PC-3 (cell line): ENCODE measurements at regions not wholly inside any gene's neighbourhood (a gene's known extent, or its start where the extent isn't known, plus 50 kb on each side); places are given as distances from the start of the nearest gene placed in this dataset.

Experiments
- ATAC-seq: fragments of 200-7000 bp; cut with Tn5 transposase; 2 replicates; pipeline ENCODE4 v1.9.1; 2020; ENCODE audit warnings: mild to moderate bottlenecking, moderate library complexity
- BruUV-seq: library from RNA; stranded (reverse); fragments of 400-500 nt; replicated peaks from 2 replicates; lab custom pipeline; 2021; lab: Mats Ljungman, UMichigan
- CTCF ChIA-PET: fragments of 300-600 bp; sonication (Branson Sonifier 250); formaldehyde crosslinking; loops from one replicate; lab custom pipeline; 2022; ENCODE audit warnings: antibody characterized with exemption; lab: Charles Lee
- POLR2A ChIA-PET: fragments of 300-600 bp; sonication (Branson Sonifier 250); formaldehyde crosslinking; loops from one replicate; lab custom pipeline; 2022; ENCODE audit warnings: antibody characterized with exemption; ENCODE audit not compliant: unreplicated experiment; lab: Charles Lee
- DNase-seq: peaks from one replicate; pipeline ENCODE4 v3.0.0-alpha.2; 2015
- H2AFZ ChIP-seq: fragments of 300-600 bp; sonication (generic); 2 replicates; pipeline ENCODE4 v1.6.0; 2016; ENCODE audit warnings: antibody characterized with exemption, low read length
- H3F3A ChIP-seq: fragments of 300-600 bp; sonication (generic); one replicate; pipeline ENCODE4 v1.6.0; 2017; ENCODE audit warnings: antibody characterized with exemption, low read length, control low read depth, mild to moderate bottlenecking; ENCODE audit not compliant: unreplicated experiment
- H3K27ac ChIP-seq: fragments of 300-600 bp; sonication (generic); 2 replicates; pipeline ENCODE4 v1.5.1; 2016; ENCODE audit warnings: mild to moderate bottlenecking, low read length
- H3K27me3 ChIP-seq: fragments of 300-600 bp; sonication (generic); 2 replicates; pipeline ENCODE4 v1.6.1; 2016; ENCODE audit warnings: low read length, mixed read lengths
- H3K36me3 ChIP-seq: fragments of 300-600 bp; sonication (generic); 2 replicates; pipeline ENCODE4 v1.6.1; 2016; ENCODE audit warnings: low read depth, mixed run types, low read length, mixed read lengths
- H3K4me1 ChIP-seq: fragments of 300-600 bp; sonication (generic); 2 replicates; pipeline ENCODE4 v1.5.1; 2016; ENCODE audit warnings: low read length; ENCODE audit not compliant: insufficient read depth
- H3K4me2 ChIP-seq: fragments of 300-600 bp; sonication (generic); 2 replicates; pipeline ENCODE4 v1.6.0; 2016; ENCODE audit warnings: low read length
- H3K4me3 ChIP-seq: fragments of 300-600 bp; sonication (generic); 2 replicates; pipeline ENCODE4 v1.5.1; 2016; ENCODE audit warnings: mild to moderate bottlenecking, low read length, mixed read lengths
- H3K79me2 ChIP-seq: fragments of 300-600 bp; sonication (generic); 2 replicates; pipeline ENCODE4 v1.6.1; 2017; ENCODE audit warnings: low read length, mixed read lengths
- H3K9ac ChIP-seq: fragments of 300-600 bp; sonication (generic); 2 replicates; pipeline ENCODE4 v1.6.0; 2016; ENCODE audit warnings: mild to moderate bottlenecking, low read length
- H3K9me2 ChIP-seq: fragments of 300-600 bp; sonication (generic); replicated peaks from 2 replicates; pipeline ENCODE4 v1.6.1; 2016; ENCODE audit warnings: mixed run types, low read length, mixed read lengths
- H3K9me3 ChIP-seq: fragments of 300-600 bp; sonication (generic); 2 replicates; pipeline ENCODE4 v1.6.1; 2016; ENCODE audit warnings: low read length, mixed read lengths
- H4K20me1 ChIP-seq: fragments of 300-600 bp; sonication (generic); 2 replicates; pipeline ENCODE4 v1.6.1; 2016; ENCODE audit warnings: low read length, mixed read lengths
- EZH2 ChIP-seq: fragments of 300-600 bp; sonication (generic); IDR thresholded peaks from one replicate; pipeline ENCODE4 v1.6.1; 2017; ENCODE audit warnings: antibody characterized with exemption, mild to moderate bottlenecking, low read length; ENCODE audit not compliant: unreplicated experiment
- EZH2phosphoT487 ChIP-seq: fragments of 300-600 bp; sonication (generic); IDR thresholded peaks from 2 replicates; pipeline ENCODE4 v1.6.1; 2018; ENCODE audit warnings: mild to moderate bottlenecking, antibody characterized with exemption, low read length, borderline replicate concordance
- intact Hi-C: fragments of 100-400 bp; cut with micrococcal nuclease; formaldehyde crosslinking; loops from 2 replicates; pipeline ENCODE4 v1.9.0; 2023
- TF ChIP-seq, protein P1 (sequence below): fragments of 300-600 bp; sonication (generic); conservative IDR thresholded peaks from 2 replicates; pipeline ENCODE4 v1.5.1; 2017; ENCODE audit warnings: antibody characterized with exemption, low read depth, mild to moderate bottlenecking, low read length

DNA sequence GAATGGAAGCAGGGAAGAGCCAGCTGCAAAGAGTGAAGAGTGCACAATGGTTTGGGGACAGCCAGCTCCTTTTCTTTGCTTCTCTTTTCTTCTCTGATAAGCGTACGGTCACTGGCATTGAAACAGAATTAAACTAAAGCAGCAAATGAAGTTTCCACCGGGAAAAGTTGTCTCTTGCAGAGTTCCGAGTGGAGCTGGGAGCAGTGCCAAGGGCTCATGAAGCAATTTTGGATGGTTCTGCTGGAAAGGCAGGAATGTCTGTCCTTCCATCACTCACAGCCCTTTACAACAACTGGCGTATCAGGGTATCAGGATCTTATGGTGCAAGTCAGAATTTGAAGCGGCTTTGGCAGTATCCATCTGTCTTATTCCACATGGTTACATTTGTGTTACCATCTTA lies 1042.9 kb downstream of the NTRK3 start:
- intact Hi-C loops = no loop called here
- no peaks in the 10 kb centered on the region for H3K79me2 ChIP-seq
- BruUV-seq = no TSS peak
- no peaks in the 10 kb centered on the region for H3K9me3 ChIP-seq
- no peaks in the 10 kb centered on the region for H3K36me3 ChIP-seq
- no peak overlapping the region for H3K9ac ChIP-seq
- no peaks in the 10 kb centered on the region for H3K27me3 ChIP-seq
- H3K4me2 ChIP-seq = no peak overlapping the region
- POLR2A ChIA-PET = no interaction called here
- H2AFZ ChIP-seq = no peak overlapping the region
- no peak for ATAC-seq
- CTCF ChIA-PET = no interaction called here
- H4K20me1 ChIP-seq = no peaks in the 10 kb centered on the region
- no peak for DNase-seq
- no peaks in the 10 kb centered on the region for H3F3A ChIP-seq
- H3K4me3 ChIP-seq = no peak overlapping the region
- H3K4me1 ChIP-seq = peaks cover 5% of the 10 kb centered on the region; the same call in 1 of the 2 replicates
- TF ChIP-seq, protein P1, sequence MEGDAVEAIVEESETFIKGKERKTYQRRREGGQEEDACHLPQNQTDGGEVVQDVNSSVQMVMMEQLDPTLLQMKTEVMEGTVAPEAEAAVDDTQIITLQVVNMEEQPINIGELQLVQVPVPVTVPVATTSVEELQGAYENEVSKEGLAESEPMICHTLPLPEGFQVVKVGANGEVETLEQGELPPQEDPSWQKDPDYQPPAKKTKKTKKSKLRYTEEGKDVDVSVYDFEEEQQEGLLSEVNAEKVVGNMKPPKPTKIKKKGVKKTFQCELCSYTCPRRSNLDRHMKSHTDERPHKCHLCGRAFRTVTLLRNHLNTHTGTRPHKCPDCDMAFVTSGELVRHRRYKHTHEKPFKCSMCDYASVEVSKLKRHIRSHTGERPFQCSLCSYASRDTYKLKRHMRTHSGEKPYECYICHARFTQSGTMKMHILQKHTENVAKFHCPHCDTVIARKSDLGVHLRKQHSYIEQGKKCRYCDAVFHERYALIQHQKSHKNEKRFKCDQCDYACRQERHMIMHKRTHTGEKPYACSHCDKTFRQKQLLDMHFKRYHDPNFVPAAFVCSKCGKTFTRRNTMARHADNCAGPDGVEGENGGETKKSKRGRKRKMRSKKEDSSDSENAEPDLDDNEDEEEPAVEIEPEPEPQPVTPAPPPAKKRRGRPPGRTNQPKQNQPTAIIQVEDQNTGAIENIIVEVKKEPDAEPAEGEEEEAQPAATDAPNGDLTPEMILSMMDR = no peak
- TF ChIP-seq EZH2phosphoT487 = no peak
- TF ChIP-seq EZH2 = no peak
- no peak overlapping the region for H3K27ac ChIP-seq
- H3K9me2 ChIP-seq = no peaks in the 10 kb centered on the region

DNA sequence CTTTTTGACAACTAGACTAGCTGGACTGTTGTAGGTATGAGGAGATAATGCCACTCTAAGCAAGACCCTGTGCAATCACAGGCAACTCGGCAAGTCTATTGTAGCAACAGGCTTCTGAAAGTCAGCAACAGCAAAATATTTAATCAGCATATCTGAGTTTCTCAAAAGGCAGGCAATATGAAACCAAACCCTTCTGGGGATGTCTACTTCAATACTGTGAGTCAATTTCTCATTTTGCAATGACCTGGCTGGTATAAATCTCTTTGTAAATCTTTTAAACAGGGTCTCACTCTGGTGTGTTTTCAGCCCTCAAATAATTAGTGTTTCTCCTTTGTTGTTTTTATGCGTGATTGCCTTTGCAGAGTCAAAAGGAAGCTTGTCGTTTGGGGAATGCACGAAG lies 1044.5 kb downstream of the NTRK3 start:
- DNase-seq (peak; percentile 5), ATAC-seq (no peak)
- no peak overlapping the region for H3K27ac ChIP-seq
- no peak overlapping the region for H3K9ac ChIP-seq
- H3K36me3 ChIP-seq = no peaks in the 10 kb centered on the region
- no peaks in the 10 kb centered on the region for H3K27me3 ChIP-seq
- ChIA-PET POLR2A (no interaction called here), CTCF (no interaction called here)
- no peak overlapping the region for H2AFZ ChIP-seq
- H3K4me3 ChIP-seq = no peak overlapping the region
- no peak overlapping the region for H3K4me2 ChIP-seq
- TF ChIP-seq EZH2 = no peak
- TF ChIP-seq, protein P1 = no peak
- TF ChIP-seq EZH2phosphoT487 = no peak
- intact Hi-C loops = no loop called here
- H3K9me2 ChIP-seq = no peaks in the 10 kb centered on the region
- no peaks in the 10 kb centered on the region for H3K79me2 ChIP-seq
- H3K4me1 ChIP-seq = peaks cover 10% of the 10 kb centered on the region; the same call in 1 of the 2 replicates
- H3F3A ChIP-seq = no peaks in the 10 kb centered on the region
- H3K9me3 ChIP-seq = no peaks in the 10 kb centered on the region
- no TSS peak for BruUV-seq
- no peaks in the 10 kb centered on the region for H4K20me1 ChIP-seq

DNA sequence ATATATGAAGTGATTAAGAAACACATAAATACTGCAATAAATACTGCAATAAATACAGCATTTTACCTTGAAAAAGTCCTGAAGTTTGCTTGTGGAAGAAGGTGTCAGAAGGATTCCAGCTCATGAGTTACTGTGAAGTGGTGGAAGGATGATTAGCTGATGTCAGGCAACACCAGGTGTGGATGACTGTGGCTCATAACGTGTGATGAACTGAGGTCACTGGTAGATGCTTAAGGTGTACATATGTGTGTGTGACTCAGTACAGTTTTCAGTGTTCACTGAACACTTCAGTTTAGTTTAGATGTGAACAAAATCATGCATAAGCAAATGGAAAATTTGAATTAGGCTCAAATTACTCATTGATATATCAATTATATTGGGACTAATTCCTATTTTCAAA lies 1045.0 kb downstream of the NTRK3 start:
- intact Hi-C loops = no loop called here
- H3K79me2 ChIP-seq = no peaks in the 10 kb centered on the region
- H4K20me1 ChIP-seq = no peaks in the 10 kb centered on the region
- H3K9me3 ChIP-seq = no peaks in the 10 kb centered on the region
- no peak for ATAC-seq
- ChIA-PET CTCF (no interaction called here), POLR2A (no interaction called here)
- no peak overlapping the region for H3K9ac ChIP-seq
- TF ChIP-seq EZH2 (no peak), EZH2phosphoT487 (no peak)
- TF ChIP-seq, protein P1 = no peak
- BruUV-seq = no TSS peak
- H3K36me3 ChIP-seq = no peaks in the 10 kb centered on the region
- H2AFZ ChIP-seq = no peak overlapping the region
- no peak overlapping the region for H3K4me2 ChIP-seq
- H3K27ac ChIP-seq = no peak overlapping the region
- peaks cover 10% of the 10 kb centered on the region; the same call in 1 of the 2 replicates for H3K4me1 ChIP-seq
- DNase-seq = no peak
- no peak overlapping the region for H3K4me3 ChIP-seq
- no peaks in the 10 kb centered on the region for H3F3A ChIP-seq
- no peaks in the 10 kb centered on the region for H3K27me3 ChIP-seq
- no peaks in the 10 kb centered on the region for H3K9me2 ChIP-seq
